Liver (tissue), 2 donors: ENCODE measurements at regions not wholly inside any gene's neighbourhood (a gene's known extent, or its start where the extent isn't known, plus 50 kb on each side); places are given as distances from the start of the nearest gene placed in this dataset.

Source experiments
- CTCF ChIP-seq: fragments of 150-350 bp; IDR thresholded peaks from 2 replicates; pipeline ENCODE4 v1.5.1; 2017; ENCODE audit warnings: improper control_type of control experiment, low read depth, low read length; ENCODE audit not compliant: missing input control
- YY1 ChIP-seq: IDR thresholded peaks from 2 replicates; pipeline ENCODE4 v1.6.1; 2016; ENCODE audit warnings: antibody characterized with exemption, mild to moderate bottlenecking
- donor health status: healthy.

GRCh38 chr10:78248651-78249464 lies 215.2 kb downstream of the RPS24 start:
- TF ChIP-seq CTCF (no peak), YY1 (no peak)
